ENCODE measurements at regions not wholly inside any gene's neighbourhood (a gene's known extent, or its start where the extent isn't known, plus 50 kb on each side); places are given as distances from the start of the nearest gene placed in this dataset.

DNA sequence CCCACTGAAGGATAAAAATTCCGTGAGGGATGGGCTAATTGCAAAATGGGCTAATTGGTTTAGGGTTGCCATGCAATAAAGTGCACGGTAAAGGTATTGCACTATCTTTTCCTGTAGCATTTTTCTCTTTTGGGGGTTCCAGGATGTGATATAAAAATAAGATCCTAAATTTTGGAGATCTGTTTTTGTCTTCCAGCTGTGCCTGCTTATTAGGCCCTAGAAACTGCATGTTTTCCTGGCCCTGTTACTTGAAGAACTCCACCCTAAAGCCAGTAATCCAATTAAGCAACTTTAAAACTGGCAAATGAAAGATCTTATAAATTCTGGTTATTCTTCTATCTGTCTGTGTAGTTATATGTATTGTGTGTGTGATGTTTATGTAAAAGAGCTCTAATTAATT is 2489.6 kb downstream of the PCDH9 start:
- Histone ChIP-seq H3K36me3 (no peaks in the 10 kb centered on the region), H3K4me3 (no peak overlapping the region), H3K27ac (no peak overlapping the region), H3K4me1 (no peaks in the 10 kb centered on the region), H3K27me3 (no peaks in the 10 kb centered on the region), H3K9me3 (peaks cover 4% of the 10 kb centered on the region)
- whole genome bisulfite sequencing = 79% methylated on average over 2 of the region's 2 CpGs
- DNase-seq (ENCODE audit: low spot score in 2 of 2) = no peak
- TF ChIP-seq POLR2A (IDR thresholded peaks at IDR 0.05) (no peak), EP300 (IDR thresholded peaks at IDR 0.05) (no peak), POLR2AphosphoS5 (IDR thresholded peaks at IDR 0.05) (no peak)
- TF ChIP-seq, protein P1, sequence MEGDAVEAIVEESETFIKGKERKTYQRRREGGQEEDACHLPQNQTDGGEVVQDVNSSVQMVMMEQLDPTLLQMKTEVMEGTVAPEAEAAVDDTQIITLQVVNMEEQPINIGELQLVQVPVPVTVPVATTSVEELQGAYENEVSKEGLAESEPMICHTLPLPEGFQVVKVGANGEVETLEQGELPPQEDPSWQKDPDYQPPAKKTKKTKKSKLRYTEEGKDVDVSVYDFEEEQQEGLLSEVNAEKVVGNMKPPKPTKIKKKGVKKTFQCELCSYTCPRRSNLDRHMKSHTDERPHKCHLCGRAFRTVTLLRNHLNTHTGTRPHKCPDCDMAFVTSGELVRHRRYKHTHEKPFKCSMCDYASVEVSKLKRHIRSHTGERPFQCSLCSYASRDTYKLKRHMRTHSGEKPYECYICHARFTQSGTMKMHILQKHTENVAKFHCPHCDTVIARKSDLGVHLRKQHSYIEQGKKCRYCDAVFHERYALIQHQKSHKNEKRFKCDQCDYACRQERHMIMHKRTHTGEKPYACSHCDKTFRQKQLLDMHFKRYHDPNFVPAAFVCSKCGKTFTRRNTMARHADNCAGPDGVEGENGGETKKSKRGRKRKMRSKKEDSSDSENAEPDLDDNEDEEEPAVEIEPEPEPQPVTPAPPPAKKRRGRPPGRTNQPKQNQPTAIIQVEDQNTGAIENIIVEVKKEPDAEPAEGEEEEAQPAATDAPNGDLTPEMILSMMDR (IDR thresholded peaks at IDR 0.05) = no peak

DNA sequence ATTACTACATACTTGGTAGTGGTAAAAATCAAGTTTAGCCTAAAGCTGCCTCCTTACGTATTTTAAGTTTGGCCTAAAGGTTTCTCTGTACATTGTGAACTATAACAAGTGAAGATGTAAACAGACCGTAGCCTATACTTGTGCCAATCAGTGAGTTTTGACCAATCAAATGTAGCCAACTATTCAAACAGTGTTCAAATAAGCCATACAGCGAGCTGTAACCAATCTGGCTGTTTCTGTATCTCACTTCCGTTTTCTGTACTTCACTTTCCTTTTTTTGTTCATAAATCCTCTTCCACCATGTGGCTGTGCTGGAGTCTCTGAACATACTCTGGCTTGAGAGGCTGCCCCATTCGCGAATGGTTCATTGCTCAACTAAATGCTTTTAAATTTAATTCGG is 2504.6 kb downstream of the PCDH9 start:
- Histone ChIP-seq H3K27me3 (no peaks in the 10 kb centered on the region), H3K4me1 (no peaks in the 10 kb centered on the region), H3K9me3 (no peaks in the 10 kb centered on the region), H3K4me3 (no peak overlapping the region), H3K27ac (no peak overlapping the region), H3K36me3 (no peaks in the 10 kb centered on the region)
- TF ChIP-seq, protein P1 (IDR thresholded peaks at IDR 0.05) = no peak
- TF ChIP-seq POLR2A (IDR thresholded peaks at IDR 0.05) = no peak
- no peak for TF ChIP-seq POLR2AphosphoS5 (IDR thresholded peaks at IDR 0.05)
- TF ChIP-seq EP300 (IDR thresholded peaks at IDR 0.05) = no peak
- WGBS = 91% methylated on average over 7 of the region's 7 CpGs
- no peak for DNase-seq (ENCODE audit: low spot score in 2 of 2)

DNA sequence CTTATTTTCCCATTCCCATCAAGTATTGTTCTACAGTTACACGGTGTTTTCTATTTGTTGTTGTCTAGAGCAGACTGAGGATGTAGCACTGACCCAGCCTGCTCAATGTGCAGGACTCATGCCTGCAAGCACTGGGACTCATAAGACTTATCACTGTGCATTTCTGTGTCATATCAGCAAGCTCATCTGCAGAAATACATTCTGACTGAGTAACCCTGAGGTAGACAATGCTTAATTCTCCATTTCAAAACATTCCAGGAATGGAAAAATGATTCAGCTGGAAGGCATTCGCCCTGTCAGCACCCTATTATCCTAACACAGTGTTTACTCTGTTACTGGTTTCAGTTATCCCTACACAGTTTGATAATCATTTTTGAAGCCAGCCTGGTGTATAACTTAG is 2506.4 kb downstream of the PCDH9 start:
- Histone ChIP-seq H3K4me1 (no peaks in the 10 kb centered on the region), H3K36me3 (no peaks in the 10 kb centered on the region), H3K4me3 (no peak overlapping the region), H3K27ac (no peak overlapping the region), H3K9me3 (no peaks in the 10 kb centered on the region), H3K27me3 (no peaks in the 10 kb centered on the region)
- TF ChIP-seq POLR2AphosphoS5 (IDR thresholded peaks at IDR 0.05) (no peak), EP300 (IDR thresholded peaks at IDR 0.05) (no peak), POLR2A (IDR thresholded peaks at IDR 0.05) (no peak)
- TF ChIP-seq, protein P1 (IDR thresholded peaks at IDR 0.05) = no peak
- DNase-seq (ENCODE audit: low spot score in 2 of 2) = no peak
- 22% methylated on average over 2 of the region's 2 CpGs for WGBS

DNA sequence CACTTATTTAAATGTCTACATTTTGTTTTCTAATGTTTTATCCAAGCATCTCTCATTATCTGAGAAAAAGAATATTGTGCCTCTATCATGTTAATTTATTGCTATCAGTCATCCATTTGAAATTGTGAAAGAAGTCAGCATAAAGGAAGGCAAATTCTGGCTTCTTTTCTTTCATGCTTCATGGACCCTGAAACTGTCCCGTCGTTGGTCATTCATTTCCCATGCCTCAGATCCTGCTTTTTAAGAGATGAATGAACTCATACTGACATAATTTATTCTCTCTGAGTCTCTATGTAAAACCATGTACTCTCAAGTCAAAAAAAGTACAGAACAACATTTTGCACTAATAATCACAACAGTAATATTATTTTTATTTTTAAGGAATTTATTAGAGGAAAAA is 2512.0 kb downstream of the PCDH9 start:
- Histone ChIP-seq H3K4me3 (no peak overlapping the region), H3K27ac (no peak overlapping the region), H3K9me3 (no peaks in the 10 kb centered on the region), H3K4me1 (no peaks in the 10 kb centered on the region), H3K27me3 (no peaks in the 10 kb centered on the region), H3K36me3 (no peaks in the 10 kb centered on the region)
- DNase-seq (ENCODE audit: low spot score in 2 of 2) = no peak
- 62% methylated on average over 2 of the region's 2 CpGs for WGBS
- TF ChIP-seq, protein P1 (IDR thresholded peaks at IDR 0.05) = no peak
- TF ChIP-seq POLR2A (IDR thresholded peaks at IDR 0.05) = no peak

DNA sequence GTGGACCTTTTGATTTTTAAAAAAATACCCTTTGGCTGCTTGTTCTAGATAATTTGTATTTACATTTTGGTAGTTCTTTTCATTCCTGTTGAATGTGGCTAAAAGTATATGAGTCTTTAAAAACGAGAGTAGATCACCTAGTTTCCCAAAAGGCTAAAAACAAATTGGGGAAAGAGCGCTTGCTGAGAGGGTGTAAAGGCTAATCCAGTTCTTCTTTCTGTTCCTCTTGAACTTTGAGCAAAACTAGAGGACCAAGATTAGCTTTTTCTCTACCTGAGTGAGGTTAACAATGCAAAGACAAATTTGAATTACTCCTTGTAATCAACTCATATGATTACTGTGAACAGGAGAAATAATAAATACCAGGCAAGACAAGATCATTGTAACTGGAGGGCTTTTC is 2513.2 kb downstream of the PCDH9 start:
- Histone ChIP-seq H3K9me3 (no peaks in the 10 kb centered on the region), H3K36me3 (no peaks in the 10 kb centered on the region), H3K4me3 (no peak overlapping the region), H3K4me1 (no peaks in the 10 kb centered on the region), H3K27me3 (no peaks in the 10 kb centered on the region), H3K27ac (no peak overlapping the region)
- no peak for DNase-seq (ENCODE audit: low spot score in 2 of 2)
- 60% methylated on average over 2 of the region's 2 CpGs for WGBS
- TF ChIP-seq, protein P1 (IDR thresholded peaks at IDR 0.05) = no peak
- TF ChIP-seq POLR2AphosphoS5 (IDR thresholded peaks at IDR 0.05) (no peak), EP300 (IDR thresholded peaks at IDR 0.05) (no peak), POLR2A (IDR thresholded peaks at IDR 0.05) (no peak)

Measured in suprapubic skin (tissue), 4 donors.